ENCODE measurements at regions not wholly inside any gene's neighbourhood (a gene's known extent, or its start where the extent isn't known, plus 50 kb on each side); places are given as distances from the start of the nearest gene placed in this dataset.

- H3K9me3 ChIP-seq (replicated peaks): no peaks in the 10 kb centered on the region
- intact Hi-C loops (cut with micrococcal nuclease): no loop called here
- H3K27ac ChIP-seq (replicated peaks): no peak overlapping the region
- H3K27me3 ChIP-seq (ENCODE audit: low read depth): peaks cover 8% of the 10 kb centered on the region
- TF ChIP-seq CTCF (IDR thresholded peaks at IDR 0.05; ENCODE audit: borderline replicate concordance): no peak
- H3K4me3 ChIP-seq: no peak overlapping the region
- no peaks in the 10 kb centered on the region for H3K36me3 ChIP-seq
- no peaks in the 10 kb centered on the region for H3K4me1 ChIP-seq
- DNase-seq: no peak
Observed at GRCh38 chr15:81848701-81849100, 197.1 kb downstream of the MEX3B start.

- no peak for TF ChIP-seq CTCF (IDR thresholded peaks at IDR 0.05; ENCODE audit: borderline replicate concordance)
- DNase-seq: no peak
- no peaks in the 10 kb centered on the region for H3K36me3 ChIP-seq
- H3K27ac ChIP-seq (replicated peaks): no peak overlapping the region
- H3K4me3 ChIP-seq: no peak overlapping the region
- H3K27me3 ChIP-seq (ENCODE audit: low read depth): no peaks in the 10 kb centered on the region
- intact Hi-C loops (cut with micrococcal nuclease): no loop called here
- H3K9me3 ChIP-seq (replicated peaks): no peaks in the 10 kb centered on the region
- no peaks in the 10 kb centered on the region for H3K4me1 ChIP-seq
Observed at GRCh38 chr15:81843757-81844407, 201.9 kb downstream of the MEX3B start.

- H3K27ac ChIP-seq (replicated peaks): no peak overlapping the region
Observed at GRCh38 chr15:81843226-81843625, 202.6 kb downstream of the MEX3B start.

DNA sequence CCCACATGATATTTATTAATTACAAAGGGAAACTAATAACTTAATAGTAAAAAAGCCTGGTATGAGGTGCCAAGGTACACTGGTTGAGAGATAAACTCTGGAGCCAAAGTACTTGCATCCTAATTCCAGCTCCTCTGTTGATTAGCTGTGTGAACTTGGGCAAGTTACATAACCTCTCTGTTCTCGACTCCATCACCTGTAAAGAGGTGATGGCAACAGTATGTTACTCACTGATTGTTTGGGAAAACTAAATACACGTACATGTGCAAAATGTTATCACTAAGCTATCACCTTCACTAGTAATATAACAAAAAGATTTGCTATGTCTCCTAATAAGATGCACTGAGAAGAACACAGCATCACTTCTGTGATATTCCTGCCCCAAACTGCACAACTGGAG is 206.4 kb downstream of the MEX3B start:
- no peaks in the 10 kb centered on the region for H3K27me3 ChIP-seq (ENCODE audit: low read depth)
- no peaks in the 10 kb centered on the region for H3K9me3 ChIP-seq (replicated peaks)
- no peak for DNase-seq
- H3K27ac ChIP-seq (replicated peaks): no peak overlapping the region
- TF ChIP-seq CTCF (IDR thresholded peaks at IDR 0.05; ENCODE audit: borderline replicate concordance): no peak
- intact Hi-C loops (cut with micrococcal nuclease): no loop called here
- H3K4me3 ChIP-seq: no peak overlapping the region
- H3K4me1 ChIP-seq: no peaks in the 10 kb centered on the region
- no peaks in the 10 kb centered on the region for H3K36me3 ChIP-seq

More at GRCh38 chr15:81843226-81843625, 202.6 kb downstream of the MEX3B start:
- H3K27me3 ChIP-seq (ENCODE audit: low read depth): no peaks in the 10 kb centered on the region
- DNase-seq: no peak
- no peaks in the 10 kb centered on the region for H3K9me3 ChIP-seq (replicated peaks)
- no peaks in the 10 kb centered on the region for H3K36me3 ChIP-seq
- H3K4me1 ChIP-seq: no peaks in the 10 kb centered on the region
- no peak overlapping the region for H3K4me3 ChIP-seq
- no peak for TF ChIP-seq CTCF (IDR thresholded peaks at IDR 0.05; ENCODE audit: borderline replicate concordance)
- intact Hi-C loops (cut with micrococcal nuclease): no loop called here

- Histone ChIP-seq H3K27ac (replicated peaks) (no peak overlapping the region), H3K36me3 (no peaks in the 10 kb centered on the region), H3K4me1 (no peaks in the 10 kb centered on the region), H3K4me3 (no peak overlapping the region), H3K27me3 (ENCODE audit: low read depth) (no peaks in the 10 kb centered on the region), H3K9me3 (replicated peaks) (no peaks in the 10 kb centered on the region)
- no peak for TF ChIP-seq CTCF (IDR thresholded peaks at IDR 0.05; ENCODE audit: borderline replicate concordance)
- intact Hi-C loops (cut with micrococcal nuclease): no loop called here
- no peak for DNase-seq
Observed at GRCh38 chr15:81835731-81836130, 210.1 kb downstream of the MEX3B start.
